ENCODE measurements at regions not wholly inside any gene's neighbourhood (a gene's known extent, or its start where the extent isn't known, plus 50 kb on each side); places are given as distances from the start of the nearest gene placed in this dataset.
"Not testable (repeated sequence)": the region's sequence is repeated elsewhere in the genome, so short reads cannot be mapped to it uniquely, and the experiment has no call there.

DNA sequence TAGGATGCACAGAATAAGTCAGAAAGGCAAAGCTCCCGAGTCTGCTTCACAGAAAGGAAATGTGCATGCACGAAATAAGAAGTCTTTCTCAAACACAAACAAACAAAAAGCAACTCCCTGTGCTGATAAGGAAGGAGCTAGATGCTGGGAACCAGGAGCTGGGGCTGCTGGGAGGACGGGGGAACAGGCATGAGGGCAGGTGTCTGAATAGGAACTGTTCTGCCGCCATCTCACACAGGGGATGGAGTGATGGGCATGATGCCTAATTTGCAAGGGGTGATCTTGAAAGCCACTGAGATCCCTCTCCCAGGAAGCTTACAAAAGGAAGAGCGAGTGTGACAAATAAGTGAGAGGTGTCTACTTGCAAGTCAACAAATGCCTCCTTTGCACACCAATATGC is 336.5 kb downstream of the BCL2L11 start:
- TF ChIP-seq, protein P1, sequence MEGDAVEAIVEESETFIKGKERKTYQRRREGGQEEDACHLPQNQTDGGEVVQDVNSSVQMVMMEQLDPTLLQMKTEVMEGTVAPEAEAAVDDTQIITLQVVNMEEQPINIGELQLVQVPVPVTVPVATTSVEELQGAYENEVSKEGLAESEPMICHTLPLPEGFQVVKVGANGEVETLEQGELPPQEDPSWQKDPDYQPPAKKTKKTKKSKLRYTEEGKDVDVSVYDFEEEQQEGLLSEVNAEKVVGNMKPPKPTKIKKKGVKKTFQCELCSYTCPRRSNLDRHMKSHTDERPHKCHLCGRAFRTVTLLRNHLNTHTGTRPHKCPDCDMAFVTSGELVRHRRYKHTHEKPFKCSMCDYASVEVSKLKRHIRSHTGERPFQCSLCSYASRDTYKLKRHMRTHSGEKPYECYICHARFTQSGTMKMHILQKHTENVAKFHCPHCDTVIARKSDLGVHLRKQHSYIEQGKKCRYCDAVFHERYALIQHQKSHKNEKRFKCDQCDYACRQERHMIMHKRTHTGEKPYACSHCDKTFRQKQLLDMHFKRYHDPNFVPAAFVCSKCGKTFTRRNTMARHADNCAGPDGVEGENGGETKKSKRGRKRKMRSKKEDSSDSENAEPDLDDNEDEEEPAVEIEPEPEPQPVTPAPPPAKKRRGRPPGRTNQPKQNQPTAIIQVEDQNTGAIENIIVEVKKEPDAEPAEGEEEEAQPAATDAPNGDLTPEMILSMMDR (IDR thresholded peaks at IDR 0.05; ENCODE audit: insufficient read depth, low read length): not testable (repeated sequence)
- TF ChIP-seq, protein P2, sequence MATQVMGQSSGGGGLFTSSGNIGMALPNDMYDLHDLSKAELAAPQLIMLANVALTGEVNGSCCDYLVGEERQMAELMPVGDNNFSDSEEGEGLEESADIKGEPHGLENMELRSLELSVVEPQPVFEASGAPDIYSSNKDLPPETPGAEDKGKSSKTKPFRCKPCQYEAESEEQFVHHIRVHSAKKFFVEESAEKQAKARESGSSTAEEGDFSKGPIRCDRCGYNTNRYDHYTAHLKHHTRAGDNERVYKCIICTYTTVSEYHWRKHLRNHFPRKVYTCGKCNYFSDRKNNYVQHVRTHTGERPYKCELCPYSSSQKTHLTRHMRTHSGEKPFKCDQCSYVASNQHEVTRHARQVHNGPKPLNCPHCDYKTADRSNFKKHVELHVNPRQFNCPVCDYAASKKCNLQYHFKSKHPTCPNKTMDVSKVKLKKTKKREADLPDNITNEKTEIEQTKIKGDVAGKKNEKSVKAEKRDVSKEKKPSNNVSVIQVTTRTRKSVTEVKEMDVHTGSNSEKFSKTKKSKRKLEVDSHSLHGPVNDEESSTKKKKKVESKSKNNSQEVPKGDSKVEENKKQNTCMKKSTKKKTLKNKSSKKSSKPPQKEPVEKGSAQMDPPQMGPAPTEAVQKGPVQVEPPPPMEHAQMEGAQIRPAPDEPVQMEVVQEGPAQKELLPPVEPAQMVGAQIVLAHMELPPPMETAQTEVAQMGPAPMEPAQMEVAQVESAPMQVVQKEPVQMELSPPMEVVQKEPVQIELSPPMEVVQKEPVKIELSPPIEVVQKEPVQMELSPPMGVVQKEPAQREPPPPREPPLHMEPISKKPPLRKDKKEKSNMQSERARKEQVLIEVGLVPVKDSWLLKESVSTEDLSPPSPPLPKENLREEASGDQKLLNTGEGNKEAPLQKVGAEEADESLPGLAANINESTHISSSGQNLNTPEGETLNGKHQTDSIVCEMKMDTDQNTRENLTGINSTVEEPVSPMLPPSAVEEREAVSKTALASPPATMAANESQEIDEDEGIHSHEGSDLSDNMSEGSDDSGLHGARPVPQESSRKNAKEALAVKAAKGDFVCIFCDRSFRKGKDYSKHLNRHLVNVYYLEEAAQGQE (IDR thresholded peaks at IDR 0.05; ENCODE audit: insufficient replicate concordance, low read depth): not testable (repeated sequence)
